ENCODE measurements at regions not wholly inside any gene's neighbourhood (a gene's known extent, or its start where the extent isn't known, plus 50 kb on each side); places are given as distances from the start of the nearest gene placed in this dataset.

DNA sequence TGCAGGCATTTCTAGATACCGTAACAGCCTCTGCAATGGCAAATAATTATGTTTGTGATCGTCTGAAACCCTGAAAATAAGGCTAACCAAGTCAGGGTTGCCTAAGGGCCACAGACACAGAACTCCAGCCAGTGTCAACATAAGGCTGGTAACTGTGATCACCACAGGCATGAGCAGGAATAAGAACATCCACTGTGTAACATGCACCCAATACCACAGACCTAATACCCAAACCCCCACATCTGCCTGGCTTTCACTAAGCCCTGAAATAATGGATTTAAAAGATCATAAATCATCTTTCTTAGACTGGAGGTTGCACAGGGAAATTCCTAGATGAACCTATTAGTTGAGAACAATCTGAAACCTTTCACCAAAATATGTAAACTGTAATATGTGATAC, 394.5 kb downstream of the NFIB start:
- in situ Hi-C loops (cut with HindIII; ENCODE audit: extremely low pct_ligation_motif_present, low pct_unique_long_range_greater_than_20kb) (no loop called here), intact Hi-C loops (cut with micrococcal nuclease; ENCODE audit: unreplicated experiment) (no loop called here)
- TF ChIP-seq ZBTB37 (CRISPR knock-in tag; IDR thresholded peaks at IDR 0.05) (no peak), ZNF850 (CRISPR knock-in tag; conservative IDR thresholded peaks at IDR 0.05) (no peak), HNRNPL (IDR thresholded peaks at IDR 0.05; ENCODE audit: low read depth, low read length) (no peak), ZNF30 (CRISPR knock-in tag; IDR thresholded peaks at IDR 0.05) (no peak), ZNF292 (CRISPR knock-in tag; IDR thresholded peaks at IDR 0.05; ENCODE audit: borderline replicate concordance, low read depth) (no peak), CENPX (CRISPR knock-in tag; IDR thresholded peaks at IDR 0.05) (no peak), ZNF367 (CRISPR knock-in tag; IDR thresholded peaks at IDR 0.05; ENCODE audit: borderline replicate concordance) (no peak), MLLT10 (CRISPR knock-in tag; IDR thresholded peaks at IDR 0.05) (no peak), ATRX (CRISPR knock-in tag; IDR thresholded peaks at IDR 0.05; ENCODE audit: borderline replicate concordance) (no peak), FOXM1 (CRISPR knock-in tag; IDR thresholded peaks at IDR 0.05) (no peak), SNAI1 (CRISPR knock-in tag; IDR thresholded peaks at IDR 0.05; ENCODE audit: borderline replicate concordance) (no peak), ZNF430 (CRISPR knock-in tag; IDR thresholded peaks at IDR 0.05) (no peak)
- TF ChIP-seq, protein P1, sequence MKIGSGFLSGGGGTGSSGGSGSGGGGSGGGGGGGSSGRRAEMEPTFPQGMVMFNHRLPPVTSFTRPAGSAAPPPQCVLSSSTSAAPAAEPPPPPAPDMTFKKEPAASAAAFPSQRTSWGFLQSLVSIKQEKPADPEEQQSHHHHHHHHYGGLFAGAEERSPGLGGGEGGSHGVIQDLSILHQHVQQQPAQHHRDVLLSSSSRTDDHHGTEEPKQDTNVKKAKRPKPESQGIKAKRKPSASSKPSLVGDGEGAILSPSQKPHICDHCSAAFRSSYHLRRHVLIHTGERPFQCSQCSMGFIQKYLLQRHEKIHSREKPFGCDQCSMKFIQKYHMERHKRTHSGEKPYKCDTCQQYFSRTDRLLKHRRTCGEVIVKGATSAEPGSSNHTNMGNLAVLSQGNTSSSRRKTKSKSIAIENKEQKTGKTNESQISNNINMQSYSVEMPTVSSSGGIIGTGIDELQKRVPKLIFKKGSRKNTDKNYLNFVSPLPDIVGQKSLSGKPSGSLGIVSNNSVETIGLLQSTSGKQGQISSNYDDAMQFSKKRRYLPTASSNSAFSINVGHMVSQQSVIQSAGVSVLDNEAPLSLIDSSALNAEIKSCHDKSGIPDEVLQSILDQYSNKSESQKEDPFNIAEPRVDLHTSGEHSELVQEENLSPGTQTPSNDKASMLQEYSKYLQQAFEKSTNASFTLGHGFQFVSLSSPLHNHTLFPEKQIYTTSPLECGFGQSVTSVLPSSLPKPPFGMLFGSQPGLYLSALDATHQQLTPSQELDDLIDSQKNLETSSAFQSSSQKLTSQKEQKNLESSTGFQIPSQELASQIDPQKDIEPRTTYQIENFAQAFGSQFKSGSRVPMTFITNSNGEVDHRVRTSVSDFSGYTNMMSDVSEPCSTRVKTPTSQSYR (CRISPR knock-in tag; IDR thresholded peaks at IDR 0.05; ENCODE audit: borderline replicate concordance) = no peak
- ChIA-PET POLR2A (no interaction called here), CTCF (ENCODE audit: low intra/inter-chr PET ratio, low total read pairs) (no interaction called here)
- Histone ChIP-seq H3K4me2 (ENCODE audit: low read depth, low read length) (no peak overlapping the region), H3K79me2 (ENCODE audit: insufficient read depth, low read length) (no peaks in the 10 kb centered on the region), H4K20me1 (ENCODE audit: insufficient read depth, low read length) (no peaks in the 10 kb centered on the region), H3K4me3 (replicated peaks in 1 of 3; ENCODE audit: insufficient read depth in 1 of 3, low read depth in 2 of 3, low read length in 3 of 3) (no peak overlapping the region), H2AFZ (ENCODE audit: low read length) (no peak overlapping the region), H3K9me3 (ENCODE audit: low read length) (peaks cover 18% of the 10 kb centered on the region), H3K36me3 (replicated peaks in 1 of 2; ENCODE audit: control insufficient read depth in 1 of 2, insufficient read depth in 2 of 2, low read length in 2 of 2) (no peaks in the 10 kb centered on the region), H3K9ac (ENCODE audit: insufficient read depth, low read depth, low read length) (no peak overlapping the region), H3K27ac (ENCODE audit: extremely low read length, insufficient read depth, low read length) (no peak overlapping the region), H3K4me1 (ENCODE audit: insufficient read depth, low read length) (no peaks in the 10 kb centered on the region), H3K27me3 (ENCODE audit: control insufficient read depth in 1 of 2, insufficient read depth in 2 of 2, low read length in 2 of 2) (no peaks in the 10 kb centered on the region)
- no peak for ATAC-seq
- DNase-seq (ENCODE audit: low spot score) = no peak
- no peak for FAIRE-seq
- 7% methylated on average over 2 of the region's 2 CpGs for WGBS (ENCODE audit: low lambda C conversion rate)
- BruUV-seq (replicated peaks) = no TSS peak
